Prostate gland (tissue), 2 donors: ENCODE measurements at regions not wholly inside any gene's neighbourhood (a gene's known extent, or its start where the extent isn't known, plus 50 kb on each side); places are given as distances from the start of the nearest gene placed in this dataset.

Source experiments
- POLR2A ChIP-seq: fragments of 450-650 bp; IDR thresholded peaks from one replicate; pipeline ENCODE4 v1.6.1; 2016; ENCODE audit warnings: antibody characterized with exemption, mild to moderate bottlenecking
- POLR2AphosphoS5 ChIP-seq: sonication (generic); formaldehyde crosslinking; IDR thresholded peaks from one replicate; pipeline ENCODE4 v1.6.1; 2017; ENCODE audit warnings: antibody characterized with exemption
- TF ChIP-seq, protein P1 (sequence below), 4 experiments: fragments of 200-600 bp in 2 of 4; fragments of 450-650 bp in 2 of 4; sonication (generic) in 2 of 4; IDR thresholded peaks; 1 replicate in 3 of 4; 2 replicates in 1 of 4; pipeline ENCODE4 v1.5.1; 2016 to 2019; ENCODE audit warnings: antibody characterized with exemption in 4 of 4, mild to moderate bottlenecking in 2 of 4, moderate library complexity in 2 of 4

DNA sequence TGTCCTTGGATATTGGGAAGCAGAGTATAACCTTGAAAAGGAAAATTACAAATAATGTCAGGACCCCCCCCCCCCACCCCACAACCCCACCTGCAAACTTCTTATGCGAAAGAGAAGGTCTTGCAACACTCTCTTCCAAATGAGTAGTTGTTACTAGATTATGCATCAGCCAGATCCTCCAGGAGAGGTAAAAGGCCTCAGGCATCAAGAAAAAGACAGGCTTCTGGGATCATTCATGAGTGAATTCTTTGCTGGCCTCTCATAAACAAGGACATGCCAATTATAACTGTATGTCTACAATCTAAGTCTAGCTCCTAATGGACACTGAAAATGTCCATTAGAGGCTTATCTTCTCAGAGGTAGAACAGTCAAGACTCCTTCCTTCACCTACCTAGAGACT lies 1443.3 kb downstream of the RAPGEF2 start:
- TF ChIP-seq POLR2A (no peak), POLR2AphosphoS5 (no peak)
- TF ChIP-seq, protein P1, sequence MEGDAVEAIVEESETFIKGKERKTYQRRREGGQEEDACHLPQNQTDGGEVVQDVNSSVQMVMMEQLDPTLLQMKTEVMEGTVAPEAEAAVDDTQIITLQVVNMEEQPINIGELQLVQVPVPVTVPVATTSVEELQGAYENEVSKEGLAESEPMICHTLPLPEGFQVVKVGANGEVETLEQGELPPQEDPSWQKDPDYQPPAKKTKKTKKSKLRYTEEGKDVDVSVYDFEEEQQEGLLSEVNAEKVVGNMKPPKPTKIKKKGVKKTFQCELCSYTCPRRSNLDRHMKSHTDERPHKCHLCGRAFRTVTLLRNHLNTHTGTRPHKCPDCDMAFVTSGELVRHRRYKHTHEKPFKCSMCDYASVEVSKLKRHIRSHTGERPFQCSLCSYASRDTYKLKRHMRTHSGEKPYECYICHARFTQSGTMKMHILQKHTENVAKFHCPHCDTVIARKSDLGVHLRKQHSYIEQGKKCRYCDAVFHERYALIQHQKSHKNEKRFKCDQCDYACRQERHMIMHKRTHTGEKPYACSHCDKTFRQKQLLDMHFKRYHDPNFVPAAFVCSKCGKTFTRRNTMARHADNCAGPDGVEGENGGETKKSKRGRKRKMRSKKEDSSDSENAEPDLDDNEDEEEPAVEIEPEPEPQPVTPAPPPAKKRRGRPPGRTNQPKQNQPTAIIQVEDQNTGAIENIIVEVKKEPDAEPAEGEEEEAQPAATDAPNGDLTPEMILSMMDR (IDR thresholded peaks at IDR 0.05), result no peak
